GM12872 (cell line): ENCODE measurements at regions not wholly inside any gene's neighbourhood (a gene's known extent, or its start where the extent isn't known, plus 50 kb on each side); places are given as distances from the start of the nearest gene placed in this dataset.

Experiments used
- CTCF ChIP-seq: IDR thresholded peaks from 3 replicates; pipeline ENCODE4 v1.5.1; 2011; ENCODE audit warnings: low read depth, mild to moderate bottlenecking, low read length, moderate library complexity; ENCODE audit not compliant: insufficient read depth

GRCh38 chr7:67764289-67764688, 767.7 kb downstream of the TYW1 start:
- no peak for TF ChIP-seq CTCF

- TF ChIP-seq CTCF = no peak
Measured at GRCh38 chr7:67765481-67766175, 769.0 kb downstream of the TYW1 start.

GRCh38 chr7:67766906-67767410, 770.3 kb downstream of the TYW1 start:
- no peak for TF ChIP-seq CTCF

- TF ChIP-seq CTCF = no peak
Measured at GRCh38 chr7:67771846-67772605, 775.4 kb downstream of the TYW1 start.

- no peak for TF ChIP-seq CTCF
Measured at GRCh38 chr7:67773081-67773480, 776.4 kb downstream of the TYW1 start.

- no peak for TF ChIP-seq CTCF
Measured at GRCh38 chr7:67777119-67777518, 780.5 kb downstream of the TYW1 start.

GRCh38 chr7:67781841-67782240, 785.2 kb downstream of the TYW1 start:
- TF ChIP-seq CTCF = no peak
